GM19467 (cell line): ENCODE measurements at regions not wholly inside any gene's neighbourhood (a gene's known extent, or its start where the extent isn't known, plus 50 kb on each side); places are given as distances from the start of the nearest gene placed in this dataset.
A peak's percentile ranks its signal among the peaks of the same experiment; 100 is the strongest.

Source experiments
- ATAC-seq: cut with Tn5 transposase; IDR thresholded peaks from one replicate; pipeline ENCODE4 v1.9.1; 2021; ENCODE audit warnings: mild to moderate bottlenecking, moderate library complexity; ENCODE audit not compliant: unreplicated experiment

- ATAC-seq, result no peak
Observed at GRCh38 chr1:101153692-101154091, 83.1 kb upstream of the S1PR1 start.

DNA sequence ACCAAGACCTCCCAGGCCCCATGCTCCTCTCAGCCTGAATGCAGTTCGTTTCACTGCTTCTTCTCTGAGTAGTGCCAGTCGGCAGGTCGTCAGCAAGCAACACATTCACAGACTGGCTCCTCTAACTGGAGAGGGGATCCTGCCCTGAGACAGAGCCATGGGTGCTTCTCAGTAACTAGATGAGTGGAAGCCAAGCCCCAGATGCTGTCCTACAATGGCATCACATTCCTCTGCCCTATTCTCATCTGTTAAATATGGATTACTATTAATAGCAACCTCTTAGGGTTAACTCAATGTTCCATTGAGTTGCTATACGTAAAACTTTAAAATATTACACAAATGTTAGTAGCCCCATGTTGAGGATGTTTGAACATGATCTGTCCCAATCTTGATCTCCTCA, 84.2 kb upstream of the S1PR1 start:
- no peak for ATAC-seq

GRCh38 chr1:101151286-101151685, 85.5 kb upstream of the S1PR1 start:
- ATAC-seq, result no peak

DNA sequence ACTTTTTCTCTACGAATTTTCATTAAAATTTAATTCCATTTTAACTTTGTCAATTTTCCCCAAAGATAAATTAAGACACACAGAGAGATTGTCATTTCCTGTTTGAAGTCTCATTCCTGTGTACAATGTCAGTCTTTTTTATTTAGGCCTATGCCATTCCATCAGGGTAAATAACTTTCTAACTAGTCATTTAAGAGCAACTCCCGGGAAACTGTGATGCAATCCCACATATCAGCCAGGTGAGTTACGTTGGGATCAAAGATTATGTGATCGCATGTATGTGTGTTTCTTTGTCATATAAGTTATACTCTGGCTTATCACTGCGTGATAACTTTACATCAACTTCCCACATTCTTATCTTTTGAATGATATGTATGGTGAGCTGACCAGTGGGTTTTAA, 86.1 kb upstream of the S1PR1 start:
- ATAC-seq, result no peak

GRCh38 chr1:101150266-101150665, 86.6 kb upstream of the S1PR1 start:
- no peak for ATAC-seq

- ATAC-seq, result no peak
Observed at GRCh38 chr1:101148980-101149379, 87.8 kb upstream of the S1PR1 start.

DNA sequence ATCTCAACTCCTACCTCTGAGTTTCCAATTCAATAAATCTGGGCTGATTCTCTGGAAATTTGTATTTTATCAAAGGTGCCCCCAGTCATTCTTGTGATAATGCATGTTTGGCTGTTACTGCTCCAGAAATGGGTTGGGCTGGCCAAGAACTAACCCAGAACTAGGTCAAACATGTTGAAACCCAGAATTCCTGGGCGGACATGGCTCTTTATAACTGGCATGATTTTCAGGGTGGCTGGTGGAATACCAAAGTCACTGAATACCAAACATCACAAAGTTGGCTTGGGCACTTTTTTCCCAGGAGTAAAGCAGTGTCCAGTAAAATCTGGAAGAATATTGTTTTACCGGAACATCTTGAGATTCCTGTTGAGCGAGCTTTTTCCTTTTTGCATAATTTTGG, 89.4 kb upstream of the S1PR1 start:
- no peak for ATAC-seq

DNA sequence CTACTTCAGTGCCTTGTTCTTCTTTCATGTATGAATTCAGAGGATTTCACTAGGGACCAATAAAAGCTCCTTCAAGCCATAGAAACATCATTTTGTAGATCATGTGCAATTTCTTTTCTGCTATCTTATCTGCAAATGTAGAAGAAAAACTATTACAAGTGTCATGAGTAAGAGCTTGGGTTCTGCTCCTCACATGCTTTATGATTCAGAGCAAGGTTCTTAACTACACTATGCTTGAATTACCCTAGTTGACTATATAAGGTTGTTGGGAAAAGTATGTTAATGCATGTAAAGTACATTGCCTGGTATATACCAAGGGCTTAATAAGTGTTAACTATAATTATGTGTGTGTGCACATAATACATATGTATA, 91.4 kb upstream of the S1PR1 start:
- ATAC-seq, result no peak

- no peak for ATAC-seq
Observed at GRCh38 chr1:101144671-101145448, 92.0 kb upstream of the S1PR1 start.

GRCh38 chr1:101142244-101142643, 94.6 kb upstream of the S1PR1 start:
- no peak for ATAC-seq

- no peak for ATAC-seq
Observed at GRCh38 chr1:101141376-101141775, 95.4 kb upstream of the S1PR1 start.

GRCh38 chr1:101139821-101140718, 96.7 kb upstream of the S1PR1 start:
- no peak for ATAC-seq

DNA sequence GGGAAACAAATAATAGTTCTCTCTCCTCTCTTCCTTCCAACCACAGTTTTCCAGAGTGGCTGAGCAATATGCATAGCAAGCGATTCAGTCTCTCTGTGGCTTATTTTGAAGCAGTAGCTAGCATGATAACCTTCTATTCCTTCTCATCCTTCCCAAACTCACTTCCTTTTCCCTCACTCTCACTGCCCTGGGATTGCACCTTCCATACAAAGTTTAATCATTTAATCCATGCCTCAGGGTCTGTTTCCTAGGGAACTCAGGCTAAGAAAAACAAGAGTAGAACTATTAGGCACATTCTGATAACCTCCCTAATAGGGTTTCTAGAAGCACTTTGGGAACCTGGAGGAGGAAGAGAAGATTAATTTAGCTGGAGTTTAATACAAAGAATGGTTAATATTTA, 97.7 kb upstream of the S1PR1 start:
- ATAC-seq, result no peak

GRCh38 chr1:101137144-101138126, 99.4 kb upstream of the S1PR1 start:
- peak; percentile 32 for ATAC-seq

- ATAC-seq, result peak; percentile 68
Observed at GRCh38 chr1:101136739-101137138, 100.1 kb upstream of the S1PR1 start.

GRCh38 chr1:101136271-101136670, 100.5 kb upstream of the S1PR1 start:
- ATAC-seq, result no peak

DNA sequence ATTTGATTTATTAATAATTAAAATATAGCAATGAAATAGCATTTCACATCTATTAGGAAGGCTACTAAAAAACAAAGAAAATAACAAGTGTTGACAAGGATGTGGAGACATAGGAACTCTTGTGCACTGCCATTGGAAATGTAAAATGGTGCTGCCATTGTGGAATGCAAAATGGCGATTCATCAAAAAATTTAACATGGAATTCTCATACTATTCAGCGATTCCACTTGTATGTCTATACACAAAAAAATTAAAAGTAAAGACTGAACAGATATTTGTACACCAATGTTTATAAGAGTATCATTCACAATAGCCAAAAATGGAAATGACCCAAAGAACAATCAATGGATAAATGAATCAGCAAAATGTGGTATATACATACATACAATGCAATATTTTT, 101.3 kb upstream of the S1PR1 start:
- ATAC-seq, result no peak

DNA sequence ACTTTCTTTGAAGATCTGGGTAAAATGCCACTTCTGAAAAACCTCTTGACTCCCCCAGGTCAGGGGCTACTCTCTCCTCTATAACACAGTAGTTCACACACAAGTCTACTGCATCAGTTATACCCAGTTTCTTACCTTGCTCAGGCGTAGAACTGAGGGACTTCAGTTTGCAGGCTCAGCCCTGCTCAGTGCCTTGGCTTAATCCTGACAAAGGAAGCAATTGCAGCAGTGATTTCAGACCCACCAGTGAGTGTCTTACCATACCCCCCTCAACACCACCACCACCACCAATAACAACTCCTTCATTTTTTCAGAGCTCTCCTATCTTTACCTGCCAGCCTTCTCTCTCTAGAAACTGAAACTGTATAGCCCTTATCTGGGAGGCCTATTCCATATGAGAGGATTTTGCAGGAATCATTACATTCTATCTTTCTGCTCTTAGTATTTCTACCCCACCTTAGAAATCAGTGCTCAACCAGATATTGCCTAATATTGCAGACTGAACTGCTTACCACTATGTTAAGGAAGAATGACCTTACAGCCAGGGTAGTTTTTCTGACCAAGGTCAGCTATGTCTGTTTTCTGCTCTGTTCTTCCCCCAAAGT, 105.5 kb upstream of the S1PR1 start:
- ATAC-seq, result no peak

DNA sequence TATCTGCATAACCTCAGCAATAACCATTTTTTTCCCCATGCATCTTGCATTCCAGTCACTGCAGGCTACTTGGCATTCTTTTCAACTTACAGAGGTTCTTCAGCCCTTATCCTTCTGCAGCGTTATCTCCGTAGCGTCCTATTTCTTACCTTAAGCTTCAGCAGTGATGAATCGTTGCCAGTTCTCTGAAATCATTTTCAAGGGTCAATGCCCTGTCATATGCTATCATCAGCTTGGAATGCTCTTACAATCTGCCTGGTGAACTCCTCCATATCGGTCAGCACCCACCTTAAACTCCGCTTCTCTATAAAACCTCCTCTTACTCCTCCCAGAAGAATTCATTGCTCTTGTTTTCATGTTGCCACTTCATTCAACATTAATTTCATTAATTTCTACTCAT, 105.1 kb upstream of the DPH5 start:
- ATAC-seq, result no peak

- ATAC-seq, result no peak
Observed at GRCh38 chr1:101128846-101129245, 103.3 kb upstream of the DPH5 start.
